ENCODE measurements at regions not wholly inside any gene's neighbourhood (a gene's known extent, or its start where the extent isn't known, plus 50 kb on each side); places are given as distances from the start of the nearest gene placed in this dataset.

GRCh38 chr9:14365670-14366069 is 51.7 kb upstream of the NFIB start:
- TF ChIP-seq REST (IDR thresholded peaks at IDR 0.05; ENCODE audit: insufficient replicate concordance, low read depth) (no peak), CTCF (IDR thresholded peaks at IDR 0.05; ENCODE audit: insufficient read depth, low read length) (no peak)

Data from HL-60 (cell line).